Hepatocyte (in vitro differentiated cells): ENCODE measurements at regions not wholly inside any gene's neighbourhood (a gene's known extent, or its start where the extent isn't known, plus 50 kb on each side); places are given as distances from the start of the nearest gene placed in this dataset.

Experiments used
- DNase-seq: peaks from one replicate; pipeline ENCODE4 v3.0.0-alpha.2; 2016; ENCODE audit warnings: low spot score
- H2AFZ ChIP-seq: fragments of 200-600 bp; sonication (generic); 2 replicates; pipeline ENCODE4 v1.6.0; 2016; ENCODE audit warnings: antibody characterized with exemption, mild to moderate bottlenecking
- H3K27ac ChIP-seq: fragments of 200-600 bp; sonication (generic); 2 replicates; pipeline ENCODE4 v1.5.1; 2016; ENCODE audit warnings: mild to moderate bottlenecking
- H3K27me3 ChIP-seq: fragments of 200-600 bp; sonication (generic); 2 replicates; pipeline ENCODE4 v1.6.1; 2016
- H3K36me3 ChIP-seq: fragments of 200-600 bp; sonication (generic); replicated peaks from 2 replicates; pipeline ENCODE4 v1.5.1; 2016; ENCODE audit warnings: low read depth; ENCODE audit not compliant: insufficient read depth
- H3K4me1 ChIP-seq: fragments of 200-600 bp; sonication (generic); 2 replicates; pipeline ENCODE4 v1.5.1; 2016; ENCODE audit warnings: mild to moderate bottlenecking, moderate library complexity; ENCODE audit not compliant: insufficient read depth
- H3K4me2 ChIP-seq: fragments of 200-600 bp; sonication (generic); 2 replicates; pipeline ENCODE4 v1.6.0; 2016
- H3K4me3 ChIP-seq: fragments of 200-600 bp; sonication (generic); 2 replicates; pipeline ENCODE4 v1.5.1; 2016; ENCODE audit warnings: mild to moderate bottlenecking
- H3K79me2 ChIP-seq: fragments of 200-600 bp; sonication (generic); 2 replicates; pipeline ENCODE4 v1.6.0; 2017; ENCODE audit warnings: mild to moderate bottlenecking
- H3K9me2 ChIP-seq: fragments of 200-600 bp; sonication (generic); replicated peaks from 2 replicates; pipeline ENCODE4 v1.6.0; 2017; ENCODE audit warnings: mild to moderate bottlenecking; ENCODE audit not compliant: insufficient read depth
- H3K9me3 ChIP-seq: fragments of 200-600 bp; sonication (generic); 2 replicates; pipeline ENCODE4 v1.5.1; 2016; ENCODE audit warnings: low read depth, mild to moderate bottlenecking
- H4K20me1 ChIP-seq: fragments of 200-600 bp; sonication (generic); 2 replicates; pipeline ENCODE4 v1.6.0; 2016; ENCODE audit warnings: mild to moderate bottlenecking; ENCODE audit not compliant: insufficient read depth, poor library complexity, severe bottlenecking
- CTCF ChIP-seq: fragments of 200-600 bp; sonication (generic); IDR thresholded peaks from 2 replicates; pipeline ENCODE4 v1.5.1; 2016; ENCODE audit warnings: antibody characterized with exemption, mild to moderate bottlenecking; ENCODE audit not compliant: poor library complexity
- EZH2 ChIP-seq: fragments of 200-600 bp; sonication (generic); IDR thresholded peaks from 2 replicates; pipeline ENCODE4 v1.6.1; 2016; ENCODE audit warnings: antibody characterized with exemption, mild to moderate bottlenecking, borderline replicate concordance
- EZH2phosphoT487 ChIP-seq: fragments of 200-600 bp; sonication (generic); IDR thresholded peaks from one replicate; pipeline ENCODE4 v1.6.1; 2018; ENCODE audit warnings: antibody characterized with exemption, mild to moderate bottlenecking, low read depth, moderate library complexity; ENCODE audit not compliant: unreplicated experiment, severe bottlenecking
- WGBS: methylation state at CpG from one replicate; pipeline ENCODE4 v1.1.6; 2016; ENCODE audit warnings: low lambda C conversion rate; ENCODE audit errors: missing lambda C conversion rate; 5-methylcytosine and 5-hydroxymethylcytosine counted together

- H3K4me2 ChIP-seq, result no peak overlapping the region
- H3K36me3 ChIP-seq, result no peaks in the 10 kb centered on the region
- DNase-seq, result no peak
- H3K4me1 ChIP-seq, result no peaks in the 10 kb centered on the region
- H3K27ac ChIP-seq, result no peak overlapping the region
- no peaks in the 10 kb centered on the region for H3K27me3 ChIP-seq
- H3K9me3 ChIP-seq, result no peaks in the 10 kb centered on the region
- H3K4me3 ChIP-seq, result no peak overlapping the region
- 98% methylated on average over 5 of the region's 5 CpGs for WGBS
- H2AFZ ChIP-seq, result no peak overlapping the region
- no peaks in the 10 kb centered on the region for H3K79me2 ChIP-seq
- H4K20me1 ChIP-seq, result no peaks in the 10 kb centered on the region
- TF ChIP-seq EZH2phosphoT487 (no peak), EZH2 (no peak), CTCF (no peak)
- H3K9me2 ChIP-seq, result no peaks in the 10 kb centered on the region
Measured at GRCh38 chr2:238548902-238549462, 122.3 kb downstream of the ASB1 start.

- Histone ChIP-seq H3K9me3 (no peaks in the 10 kb centered on the region), H3K4me1 (no peaks in the 10 kb centered on the region), H3K4me2 (no peak overlapping the region), H2AFZ (no peak overlapping the region), H4K20me1 (no peaks in the 10 kb centered on the region), H3K27me3 (no peaks in the 10 kb centered on the region), H3K4me3 (no peak overlapping the region), H3K36me3 (no peaks in the 10 kb centered on the region), H3K27ac (no peak overlapping the region), H3K9me2 (no peaks in the 10 kb centered on the region), H3K79me2 (no peaks in the 10 kb centered on the region)
- TF ChIP-seq EZH2, result no peak
- TF ChIP-seq CTCF, result no peak
- TF ChIP-seq EZH2phosphoT487, result no peak
- no peak for DNase-seq
- 100% methylated on average over 2 of the region's 2 CpGs for WGBS
Measured at GRCh38 chr2:238549866-238550265, 123.1 kb downstream of the ASB1 start.

GRCh38 chr2:238551091-238551490 is 124.4 kb downstream of the ASB1 start:
- H3K27me3 ChIP-seq, result no peaks in the 10 kb centered on the region
- H2AFZ ChIP-seq, result no peak overlapping the region
- no peaks in the 10 kb centered on the region for H3K36me3 ChIP-seq
- H4K20me1 ChIP-seq, result no peaks in the 10 kb centered on the region
- H3K79me2 ChIP-seq, result no peaks in the 10 kb centered on the region
- H3K27ac ChIP-seq, result no peak overlapping the region
- no peak for DNase-seq
- no peaks in the 10 kb centered on the region for H3K9me3 ChIP-seq
- H3K9me2 ChIP-seq, result no peaks in the 10 kb centered on the region
- TF ChIP-seq EZH2 (no peak), EZH2phosphoT487 (no peak), CTCF (no peak)
- no peaks in the 10 kb centered on the region for H3K4me1 ChIP-seq
- no peak overlapping the region for H3K4me2 ChIP-seq
- H3K4me3 ChIP-seq, result no peak overlapping the region
- 92% methylated on average over 3 of the region's 3 CpGs for WGBS

- H3K36me3 ChIP-seq, result no peaks in the 10 kb centered on the region
- H3K4me3 ChIP-seq, result no peak overlapping the region
- no peak for TF ChIP-seq CTCF
- no peak for TF ChIP-seq EZH2
- no peak for TF ChIP-seq EZH2phosphoT487
- H3K9me3 ChIP-seq, result no peaks in the 10 kb centered on the region
- no peaks in the 10 kb centered on the region for H3K4me1 ChIP-seq
- 92% methylated on average over 5 of the region's 5 CpGs for WGBS
- no peak overlapping the region for H3K4me2 ChIP-seq
- no peak overlapping the region for H3K27ac ChIP-seq
- no peaks in the 10 kb centered on the region for H3K79me2 ChIP-seq
- H2AFZ ChIP-seq, result no peak overlapping the region
- DNase-seq, result no peak
- H3K9me2 ChIP-seq, result no peaks in the 10 kb centered on the region
- H3K27me3 ChIP-seq, result no peaks in the 10 kb centered on the region
- H4K20me1 ChIP-seq, result no peaks in the 10 kb centered on the region
Measured at GRCh38 chr2:238552226-238552625, 125.5 kb downstream of the ASB1 start.
